Liver (tissue), 8 donors: ENCODE measurements at regions not wholly inside any gene's neighbourhood (a gene's known extent, or its start where the extent isn't known, plus 50 kb on each side); places are given as distances from the start of the nearest gene placed in this dataset.

ENCODE experiments used
- DNase-seq: peaks from one replicate; pipeline ENCODE4 v3.0.0-alpha.2; 2017; ENCODE audit warnings: low spot score
- H3K27ac ChIP-seq, 2 donors: one replicate each; pipeline ENCODE4 v1.7.0; 2013; ENCODE audit warnings: inconsistent platforms in 2 of 2, low read length in 2 of 2, control low read depth in 1 of 2, low read depth in 1 of 2, mild to moderate bottlenecking in 1 of 2
- H3K27me3 ChIP-seq, 4 donors: one replicate each; pipeline versions ENCODE4 v1.6.1 to v1.7.0; 2013; ENCODE audit warnings: low read length in 3 of 4, inconsistent platforms in 1 of 4, mild to moderate bottlenecking in 1 of 4, moderate library complexity in 1 of 4; ENCODE audit not compliant: control insufficient read depth in 4 of 4, insufficient read depth in 4 of 4
- H3K36me3 ChIP-seq, 4 donors: one replicate each; pipeline versions ENCODE4 v1.6.1 to v1.7.0; 2013; ENCODE audit warnings: low read length in 3 of 4, mild to moderate bottlenecking in 3 of 4, low read depth in 1 of 4, moderate library complexity in 1 of 4; ENCODE audit not compliant: control insufficient read depth in 4 of 4, insufficient read depth in 3 of 4
- H3K4me1 ChIP-seq, 4 donors: one replicate each; pipeline versions ENCODE4 v1.6.1 to v1.7.0; 2013; ENCODE audit warnings: low read length in 3 of 4, mild to moderate bottlenecking in 3 of 4, moderate library complexity in 1 of 4; ENCODE audit not compliant: control insufficient read depth in 4 of 4, insufficient read depth in 4 of 4
- H3K4me3 ChIP-seq, 3 donors: one replicate each; pipeline versions ENCODE4 v1.6.1 to v1.7.0; 2013; ENCODE audit warnings: low read length in 3 of 3, control low read depth in 1 of 3, low read depth in 1 of 3, mild to moderate bottlenecking in 1 of 3
- H3K9ac ChIP-seq, 2 donors: one replicate each; pipeline ENCODE4 v1.7.0; 2013; ENCODE audit warnings: low read length in 2 of 2, mild to moderate bottlenecking in 2 of 2, moderate library complexity in 2 of 2, control low read depth in 1 of 2, low read depth in 1 of 2
- H3K9me3 ChIP-seq, 4 donors: one replicate each; pipeline versions ENCODE4 v1.6.1 to v1.7.0; 2013; ENCODE audit warnings: low read length in 3 of 4; ENCODE audit not compliant: control insufficient read depth in 4 of 4
- ATF3 ChIP-seq: IDR thresholded peaks from 2 replicates; pipeline ENCODE4 v1.6.1; 2016; ENCODE audit warnings: antibody characterized with exemption
- CTCF ChIP-seq: fragments of 150-350 bp; IDR thresholded peaks from 2 replicates; pipeline ENCODE4 v1.5.1; 2017; ENCODE audit warnings: improper control_type of control experiment, low read depth, low read length; ENCODE audit not compliant: missing input control
- EGR1 ChIP-seq, 2 donors: IDR thresholded peaks; 2 replicates each; pipeline ENCODE4 v1.6.1; 2016 to 2018; ENCODE audit warnings: antibody characterized with exemption in 2 of 2, low read depth in 2 of 2
- FOXA1 ChIP-seq: IDR thresholded peaks from 2 replicates; pipeline ENCODE4 v1.6.1; 2016; ENCODE audit warnings: antibody characterized with exemption
- FOXA2 ChIP-seq: IDR thresholded peaks from 2 replicates; pipeline ENCODE4 v1.6.1; 2016; ENCODE audit warnings: antibody characterized with exemption
- GABPA ChIP-seq, 2 donors: IDR thresholded peaks in 1 of 2; conservative IDR thresholded peaks in 1 of 2; 2 replicates each; pipeline ENCODE4 v1.6.1; 2016; ENCODE audit warnings: antibody characterized with exemption in 2 of 2, mild to moderate bottlenecking in 1 of 2, moderate library complexity in 1 of 2
- HNF4A ChIP-seq, 2 donors: conservative IDR thresholded peaks; 2 replicates each; pipeline ENCODE4 v1.6.1; 2016; ENCODE audit warnings: antibody characterized with exemption in 2 of 2, mild to moderate bottlenecking in 2 of 2
- HNF4G ChIP-seq: IDR thresholded peaks from 2 replicates; pipeline ENCODE4 v1.6.1; 2016; ENCODE audit warnings: antibody characterized with exemption
- JUND ChIP-seq, 2 donors: IDR thresholded peaks; 2 replicates each; pipeline ENCODE4 v1.6.1; 2016; ENCODE audit warnings: antibody characterized with exemption in 2 of 2
- MAX ChIP-seq: IDR thresholded peaks from 2 replicates; pipeline ENCODE4 v1.6.1; 2016; ENCODE audit warnings: antibody characterized with exemption
- NR2F2 ChIP-seq: IDR thresholded peaks from 2 replicates; pipeline ENCODE4 v1.6.1; 2016; ENCODE audit warnings: antibody characterized with exemption
- RAD21 ChIP-seq, 2 donors: IDR thresholded peaks; 2 replicates each; pipeline ENCODE4 v1.6.1; 2016; ENCODE audit warnings: antibody characterized with exemption in 2 of 2, mild to moderate bottlenecking in 2 of 2
- REST ChIP-seq: IDR thresholded peaks from 2 replicates; pipeline ENCODE4 v1.6.1; 2016; ENCODE audit warnings: antibody characterized with exemption, mild to moderate bottlenecking
- RXRA ChIP-seq, 2 donors: IDR thresholded peaks; 2 replicates each; pipeline ENCODE4 v1.6.1; 2017 to 2018; ENCODE audit warnings: antibody characterized with exemption in 2 of 2, mild to moderate bottlenecking in 1 of 2
- SP1 ChIP-seq: IDR thresholded peaks from 2 replicates; pipeline ENCODE4 v1.6.1; 2018; ENCODE audit warnings: antibody characterized with exemption, mild to moderate bottlenecking
- TAF1 ChIP-seq: conservative IDR thresholded peaks from 2 replicates; pipeline ENCODE4 v1.6.1; 2016; ENCODE audit warnings: antibody characterized with exemption, mild to moderate bottlenecking
- YY1 ChIP-seq: IDR thresholded peaks from 2 replicates; pipeline ENCODE4 v1.6.1; 2016; ENCODE audit warnings: antibody characterized with exemption, mild to moderate bottlenecking
- ZBTB33 ChIP-seq: IDR thresholded peaks from 2 replicates; pipeline ENCODE4 v1.6.1; 2016; ENCODE audit warnings: antibody characterized with exemption
- WGBS: extraction: QIAGEN DNeasy Blood & Tissue Kit; methylation state at CpG from one replicate; pipeline ENCODE4 v1.1.7; 2013; 5-methylcytosine and 5-hydroxymethylcytosine counted together
- donor health status: healthy.
- donor health status: healthy.
- donor health status: healthy.
- donor health status: healthy.
- donor health status: healthy.

GRCh38 chr2:67082813-67083212, 314.3 kb upstream of the ETAA1 start:
- no peak for DNase-seq
- TF ChIP-seq RAD21 (IDR thresholded peaks at IDR 0.05) (no peak), CTCF (no peak), SP1 (no peak), NR2F2 (no peak), GABPA (IDR thresholded peaks at IDR 0.05 in 1 of 2, conservative IDR thresholded peaks at IDR 0.05 in 1 of 2) (no peak), ATF3 (no peak), MAX (no peak), JUND (IDR thresholded peaks at IDR 0.05) (no peak), FOXA1 (no peak), HNF4G (no peak), RXRA (IDR thresholded peaks at IDR 0.05) (no peak), YY1 (no peak), ZBTB33 (no peak), TAF1 (no peak), HNF4A (conservative IDR thresholded peaks at IDR 0.05) (no peak), FOXA2 (no peak), REST (no peak)
- Histone ChIP-seq H3K36me3 (no peaks in the 10 kb centered on the region), H3K27ac (no peak overlapping the region), H3K4me3 (no peak overlapping the region), H3K9ac (no peak overlapping the region), H3K9me3 (peaks cover 0 to 4% (median 3%) of the 10 kb centered on the region in 4 donors), H3K27me3 (no peaks in the 10 kb centered on the region), H3K4me1 (no peaks in the 10 kb centered on the region)

- WGBS = 86% methylated on average over 2 of the region's 2 CpGs
- no peak for DNase-seq
- no peak overlapping the region for H3K27ac ChIP-seq
- TF ChIP-seq MAX (no peak), HNF4G (no peak), YY1 (no peak), RAD21 (IDR thresholded peaks at IDR 0.05) (no peak), GABPA (IDR thresholded peaks at IDR 0.05 in 1 of 2, conservative IDR thresholded peaks at IDR 0.05 in 1 of 2) (no peak), SP1 (no peak), EGR1 (IDR thresholded peaks at IDR 0.05; ENCODE audit: low read depth in 2 of 2) (no peak), TAF1 (no peak), NR2F2 (no peak), JUND (IDR thresholded peaks at IDR 0.05) (no peak), HNF4A (conservative IDR thresholded peaks at IDR 0.05) (no peak), FOXA1 (no peak), FOXA2 (no peak), REST (no peak), ZBTB33 (no peak), RXRA (IDR thresholded peaks at IDR 0.05) (no peak)
Observed at GRCh38 chr2:67083951-67084350, 313.2 kb upstream of the ETAA1 start.

More at GRCh38 chr2:67083951-67084350, 313.2 kb upstream of the ETAA1 start:
- Histone ChIP-seq H3K9me3 (peaks cover 0 to 4% (median 3%) of the 10 kb centered on the region in 4 donors), H3K4me3 (no peak overlapping the region), H3K9ac (no peak overlapping the region), H3K4me1 (no peaks in the 10 kb centered on the region), H3K27me3 (no peaks in the 10 kb centered on the region), H3K36me3 (no peaks in the 10 kb centered on the region)
